ENCODE measurements at regions not wholly inside any gene's neighbourhood (a gene's known extent, or its start where the extent isn't known, plus 50 kb on each side); places are given as distances from the start of the nearest gene placed in this dataset.

DNA sequence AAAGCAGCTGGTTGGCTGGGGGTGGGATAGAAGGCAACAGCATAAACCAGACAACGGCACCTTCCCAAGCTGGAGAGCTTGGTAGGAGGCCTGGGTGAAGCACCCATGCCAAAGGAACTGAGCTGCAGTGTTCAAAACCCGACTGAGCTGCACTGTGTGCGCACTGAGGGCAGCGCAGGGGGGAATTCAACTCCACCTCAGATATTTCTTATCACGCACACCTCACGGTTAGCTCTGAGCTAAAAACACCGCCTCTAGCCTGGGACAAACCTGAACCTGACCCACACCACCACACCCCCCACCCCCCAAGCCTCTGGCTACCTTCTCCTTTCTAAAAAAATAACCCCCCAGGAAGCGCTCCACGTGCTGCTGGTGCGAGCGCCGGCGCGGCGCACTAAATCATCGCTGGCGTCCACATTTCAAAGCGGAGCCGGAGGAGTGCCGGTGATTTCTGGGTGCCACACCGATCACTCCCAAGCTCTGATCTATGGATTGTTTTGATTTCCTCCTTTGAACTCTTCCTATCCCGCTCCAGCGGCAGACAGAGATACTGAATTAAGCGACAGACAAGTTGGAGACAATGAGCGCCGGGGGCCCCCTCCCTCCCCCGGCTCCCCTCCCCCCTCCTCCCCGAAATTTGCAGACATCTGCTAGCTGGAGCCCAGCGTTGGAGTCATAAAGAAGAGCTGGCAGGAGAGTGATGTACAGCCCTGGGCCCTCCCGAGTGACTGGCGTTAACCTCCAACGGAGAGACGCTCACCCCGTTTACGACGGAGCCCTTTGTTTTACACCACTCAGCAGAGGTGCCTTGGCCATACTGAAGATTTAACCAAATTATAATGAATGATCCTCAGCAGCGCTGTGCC lies 85.0 kb downstream of the NOG start:
- Mint-ChIP-seq H3K4me3 (peak overlapping the region; percentile 43), H3K9me3 (no peaks in the 10 kb centered on the region), H3K27ac (no peak overlapping the region), H3K4me1 (peaks cover 18% of the 10 kb centered on the region), H3K27me3 (peaks cover 40% of the 10 kb centered on the region), H3K36me3 (ENCODE audit: low read depth) (no peaks in the 10 kb centered on the region)
- intact Hi-C loops (cut with micrococcal nuclease): loop anchor here (2.0 kb wide), 1 partner anchor 84 kb away; no protein-coding TSS in a partner anchor
- no peak for DNase-seq

DNA sequence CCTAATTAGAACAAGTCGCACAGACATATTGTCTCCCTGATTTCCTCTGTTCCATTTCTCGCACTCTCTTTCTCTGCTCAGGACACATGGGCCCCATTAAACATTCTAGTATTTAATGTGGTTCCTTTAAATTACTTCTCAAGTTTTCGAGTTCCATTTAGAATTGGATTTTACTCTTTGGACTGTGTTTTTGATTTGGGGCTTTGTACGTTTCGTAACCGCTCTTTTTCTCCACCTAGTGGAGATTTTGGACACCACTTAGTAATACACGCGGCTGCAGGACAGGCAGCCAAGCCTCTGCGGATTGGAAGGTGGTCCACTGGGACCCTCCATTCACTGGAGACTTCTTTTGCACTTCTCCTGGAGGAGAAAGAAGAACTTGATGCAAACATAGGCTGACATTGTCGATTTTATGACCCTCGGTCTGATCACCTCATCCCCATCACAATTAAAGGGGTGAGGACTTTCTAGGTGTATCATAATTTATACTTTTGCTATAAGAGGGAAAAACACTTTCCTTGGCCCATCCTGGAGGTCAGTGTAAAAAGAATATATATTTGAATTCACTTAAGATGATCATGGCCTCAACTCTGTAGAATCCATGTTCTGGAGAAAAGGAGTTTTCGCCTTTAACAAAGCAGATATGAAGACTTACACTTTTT lies 85.7 kb downstream of the NOG start:
- Mint-ChIP-seq H3K36me3 (ENCODE audit: low read depth) (no peaks in the 10 kb centered on the region), H3K27me3 (peaks cover 45% of the 10 kb centered on the region), H3K9me3 (no peaks in the 10 kb centered on the region), H3K4me3 (peak overlapping the region; percentile 43), H3K4me1 (peaks cover 18% of the 10 kb centered on the region), H3K27ac (no peak overlapping the region)
- intact Hi-C loops (cut with micrococcal nuclease): loop anchor here (2.0 kb wide), 1 partner anchor 84 kb away; no protein-coding TSS in a partner anchor
- DNase-seq: peak; percentile 70

DNA sequence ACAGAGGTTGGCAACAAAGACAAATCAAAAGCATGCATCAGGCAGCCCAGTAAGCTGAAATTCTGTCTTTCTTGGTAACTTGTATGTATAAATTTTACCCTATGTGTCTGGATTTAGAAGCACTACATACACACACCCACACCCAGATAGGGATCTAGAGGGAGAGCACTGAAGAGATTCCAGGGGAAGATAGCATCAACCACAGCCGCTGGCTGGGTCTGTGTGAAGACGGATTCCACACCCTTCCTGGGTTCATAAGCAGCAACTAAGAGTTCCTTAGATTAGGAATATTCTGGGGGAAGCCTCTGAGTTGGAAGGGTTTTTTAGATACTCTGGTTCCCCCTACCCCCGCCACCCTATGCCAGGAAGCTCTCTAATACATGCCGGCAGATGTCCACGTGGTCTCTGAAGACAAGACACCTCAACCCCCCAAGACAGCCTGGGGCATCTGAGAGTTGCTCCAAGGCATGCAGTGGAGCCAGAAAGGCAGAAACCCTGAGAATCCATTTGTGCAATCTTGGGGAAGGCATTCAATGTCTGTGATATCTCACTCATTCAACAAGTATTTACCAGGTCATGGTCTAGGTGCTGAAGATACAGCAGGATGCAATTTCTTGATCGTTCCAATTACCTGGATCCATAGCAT lies 86.4 kb downstream of the NOG start:
- intact Hi-C loops (cut with micrococcal nuclease): loop anchor here (2.0 kb wide), 2 partner anchors 85 to 101 kb away; no protein-coding TSS in a partner anchor
- no peak for DNase-seq
- H3K36me3 Mint-ChIP-seq (ENCODE audit: low read depth): no peaks in the 10 kb centered on the region
- no peaks in the 10 kb centered on the region for H3K9me3 Mint-ChIP-seq
- peaks cover 18% of the 10 kb centered on the region for H3K4me1 Mint-ChIP-seq
- H3K27me3 Mint-ChIP-seq: peaks cover 44% of the 10 kb centered on the region
- H3K4me3 Mint-ChIP-seq: no peak overlapping the region
- no peak overlapping the region for H3K27ac Mint-ChIP-seq

DNA sequence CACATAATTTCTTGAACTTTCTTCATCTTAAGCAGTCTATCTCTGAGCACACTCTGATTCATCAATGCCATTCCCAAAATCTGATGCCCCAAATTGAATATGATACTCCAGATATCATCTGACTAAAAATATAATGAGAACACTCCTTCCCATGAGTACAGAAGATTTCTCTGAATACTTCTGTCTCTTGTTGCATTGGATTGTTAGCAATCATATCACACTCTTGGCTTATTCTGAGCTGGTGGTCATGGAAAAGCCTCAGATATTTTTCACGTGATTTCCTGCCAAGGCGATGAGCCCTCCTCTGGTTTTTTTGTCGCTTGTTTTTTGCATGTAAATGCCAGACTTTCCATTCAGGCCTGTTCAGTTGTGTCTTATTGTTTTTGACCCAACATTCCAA lies 87.2 kb downstream of the NOG start:
- Mint-ChIP-seq H3K4me3 (no peak overlapping the region), H3K36me3 (ENCODE audit: low read depth) (no peaks in the 10 kb centered on the region), H3K27me3 (peaks cover 42% of the 10 kb centered on the region), H3K27ac (no peak overlapping the region), H3K9me3 (no peaks in the 10 kb centered on the region), H3K4me1 (peaks cover 18% of the 10 kb centered on the region)
- DNase-seq: no peak
- intact Hi-C loops (cut with micrococcal nuclease): loop anchor here (2.0 kb wide), 1 partner anchor 100 kb away; no protein-coding TSS in a partner anchor

DNA sequence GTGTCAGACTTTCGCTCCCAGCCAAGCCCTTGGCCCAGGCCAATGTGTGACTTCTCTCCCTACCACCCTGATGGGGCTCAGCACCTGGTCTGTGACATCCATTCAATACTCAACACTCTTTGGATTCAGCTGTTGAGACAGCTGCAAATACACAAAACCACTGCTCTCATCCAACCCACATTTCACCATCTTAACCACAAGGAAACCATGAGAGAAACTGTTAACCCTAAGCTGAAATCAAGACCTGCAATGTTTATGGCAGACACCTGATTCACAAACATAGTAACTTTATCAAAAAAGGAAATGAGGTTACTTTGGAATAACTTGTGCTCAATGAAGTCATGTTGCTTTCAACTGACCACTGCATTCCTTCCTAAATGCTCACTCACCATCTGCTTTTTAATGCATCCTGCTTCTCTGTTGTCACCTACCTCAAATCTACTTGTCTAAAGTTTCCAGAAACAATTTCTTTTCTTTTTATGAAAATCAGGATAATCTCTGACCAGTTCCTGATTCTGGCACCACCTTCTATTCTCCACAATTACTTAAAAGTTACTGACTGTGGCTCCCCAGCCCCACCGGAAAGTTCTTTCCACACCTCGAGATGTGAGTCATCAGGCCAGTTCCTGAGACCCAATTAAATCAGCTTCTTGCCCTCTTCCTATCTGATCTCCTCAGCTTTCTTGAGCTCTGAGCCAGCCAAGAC lies 88.2 kb downstream of the NOG start:
- H3K4me1 Mint-ChIP-seq: peaks cover 18% of the 10 kb centered on the region
- peaks cover 41% of the 10 kb centered on the region for H3K27me3 Mint-ChIP-seq
- intact Hi-C loops (cut with micrococcal nuclease): loop anchor here (2.0 kb wide), 1 partner anchor 99 kb away; no protein-coding TSS in a partner anchor
- no peaks in the 10 kb centered on the region for H3K9me3 Mint-ChIP-seq
- H3K27ac Mint-ChIP-seq: no peak overlapping the region
- no peaks in the 10 kb centered on the region for H3K36me3 Mint-ChIP-seq (ENCODE audit: low read depth)
- H3K4me3 Mint-ChIP-seq: no peak overlapping the region
- DNase-seq: peak; percentile 77

DNA sequence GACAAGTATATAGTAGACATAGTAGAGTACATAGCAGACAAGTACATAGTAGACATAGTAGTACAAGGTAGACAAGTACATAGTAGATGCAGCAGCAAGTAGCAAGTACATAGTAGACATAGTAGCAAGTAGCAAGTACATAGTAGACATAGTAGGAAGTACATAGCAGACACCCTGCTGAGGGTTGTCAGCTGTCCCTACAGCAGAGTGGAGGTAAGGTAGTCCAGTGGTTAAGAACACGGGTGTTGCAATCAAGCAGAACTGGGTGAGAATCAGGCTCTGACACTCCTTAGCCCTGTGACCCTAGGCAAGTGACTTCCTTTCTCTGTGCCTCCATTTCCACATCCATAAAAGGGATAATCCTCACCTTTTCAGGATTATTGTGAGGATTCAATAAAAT lies 94.7 kb downstream of the NOG start:
- peaks cover 2% of the 10 kb centered on the region for H3K4me1 Mint-ChIP-seq
- H3K36me3 Mint-ChIP-seq (ENCODE audit: low read depth): no peaks in the 10 kb centered on the region
- no peaks in the 10 kb centered on the region for H3K9me3 Mint-ChIP-seq
- no peak overlapping the region for H3K4me3 Mint-ChIP-seq
- no peak for DNase-seq
- intact Hi-C loops (cut with micrococcal nuclease): no loop called here
- no peak overlapping the region for H3K27ac Mint-ChIP-seq
- H3K27me3 Mint-ChIP-seq: peaks cover 48% of the 10 kb centered on the region

DNA sequence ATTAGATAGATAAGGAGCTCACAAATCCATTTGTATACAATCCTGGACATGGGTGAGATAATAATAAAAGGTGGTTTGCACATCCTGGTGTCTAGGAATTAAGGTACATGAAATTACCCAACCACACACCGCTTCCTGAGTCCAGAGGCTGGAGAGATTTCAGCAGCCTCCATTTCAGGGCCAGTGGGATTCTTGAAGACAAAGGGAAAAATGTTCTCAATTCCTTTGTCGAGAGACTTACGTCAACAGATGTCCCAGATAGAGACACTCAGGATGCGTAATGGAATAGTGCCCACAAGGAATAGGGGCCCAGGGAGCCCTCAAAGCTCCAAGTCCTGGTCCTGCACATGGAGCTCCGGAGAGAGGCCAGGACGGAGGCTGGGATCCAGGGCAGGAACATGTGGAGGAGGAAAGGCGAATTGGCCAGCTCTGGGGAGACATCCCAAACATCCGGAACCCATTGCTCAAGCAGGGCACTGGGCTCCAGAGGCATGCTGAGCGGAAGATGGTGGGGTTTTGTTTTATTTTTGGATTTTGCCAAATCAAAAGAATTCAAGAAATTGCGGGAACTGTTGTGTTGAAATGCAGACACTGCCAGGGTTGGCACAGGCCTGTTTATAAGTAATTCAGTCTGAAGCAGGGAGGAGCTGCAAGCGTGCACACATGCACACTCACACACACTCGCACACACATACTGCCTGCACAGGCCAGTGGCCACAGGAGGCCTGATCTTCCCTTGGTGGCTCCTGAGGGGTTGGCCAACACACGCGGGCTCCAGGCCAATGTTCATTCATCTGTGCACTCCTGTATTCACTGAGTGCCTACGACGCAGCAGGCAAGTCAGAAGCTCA lies 97.2 kb downstream of the NOG start:
- no peak overlapping the region for H3K27ac Mint-ChIP-seq
- intact Hi-C loops (cut with micrococcal nuclease): no loop called here
- H3K27me3 Mint-ChIP-seq: peaks cover 43% of the 10 kb centered on the region
- no peaks in the 10 kb centered on the region for H3K4me1 Mint-ChIP-seq
- H3K4me3 Mint-ChIP-seq: no peak overlapping the region
- no peaks in the 10 kb centered on the region for H3K9me3 Mint-ChIP-seq
- DNase-seq: no peak
- no peaks in the 10 kb centered on the region for H3K36me3 Mint-ChIP-seq (ENCODE audit: low read depth)

DNA sequence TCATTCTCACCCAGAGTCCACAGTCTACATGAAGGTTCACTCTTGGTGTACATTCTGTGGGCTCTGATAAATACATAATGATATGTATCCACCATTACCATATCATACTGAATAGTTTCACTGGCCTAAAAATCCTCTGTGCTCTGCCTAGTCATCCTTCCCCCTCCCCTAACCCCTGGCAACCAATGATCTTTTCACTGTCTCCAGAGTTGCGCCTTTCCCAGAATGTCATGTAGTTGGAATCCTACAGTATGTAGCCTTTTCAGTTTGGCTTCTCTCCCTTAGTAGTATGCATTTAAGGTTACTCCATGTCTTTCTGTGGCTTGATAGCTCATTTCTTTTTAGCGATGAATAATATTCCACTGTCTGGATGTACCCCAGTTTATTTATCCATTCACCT lies 101.3 kb downstream of the NOG start:
- intact Hi-C loops (cut with micrococcal nuclease): no loop called here
- Mint-ChIP-seq H3K36me3 (ENCODE audit: low read depth) (no peaks in the 10 kb centered on the region), H3K27ac (no peak overlapping the region), H3K4me1 (no peaks in the 10 kb centered on the region), H3K4me3 (no peak overlapping the region), H3K27me3 (peaks cover 28% of the 10 kb centered on the region), H3K9me3 (no peaks in the 10 kb centered on the region)
- DNase-seq: no peak

DNA sequence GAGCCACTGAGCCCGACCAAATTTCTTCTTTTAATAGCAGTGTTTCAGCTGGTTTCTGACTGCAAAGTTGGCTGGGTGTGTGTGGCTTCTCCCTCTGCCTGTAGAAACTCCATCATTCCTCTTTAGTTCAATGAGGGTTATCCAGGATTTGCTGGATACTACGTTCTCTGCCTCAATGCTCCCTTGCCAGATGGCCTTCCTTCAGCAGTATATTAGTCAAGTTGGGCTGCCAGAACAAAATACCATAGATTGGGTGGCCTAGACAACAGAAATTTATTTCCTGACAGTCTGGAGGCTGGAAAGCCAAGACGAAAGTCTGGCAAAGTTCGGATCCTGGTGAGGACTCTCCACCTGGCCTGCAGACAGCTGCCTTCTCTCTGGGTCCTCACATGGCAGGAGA lies 103.7 kb downstream of the NOG start:
- H3K27ac Mint-ChIP-seq: no peak overlapping the region
- DNase-seq: no peak
- intact Hi-C loops (cut with micrococcal nuclease): no loop called here
- H3K36me3 Mint-ChIP-seq (ENCODE audit: low read depth): no peaks in the 10 kb centered on the region
- no peak overlapping the region for H3K4me3 Mint-ChIP-seq
- no peaks in the 10 kb centered on the region for H3K4me1 Mint-ChIP-seq
- peaks cover 31% of the 10 kb centered on the region for H3K27me3 Mint-ChIP-seq
- no peaks in the 10 kb centered on the region for H3K9me3 Mint-ChIP-seq

DNA sequence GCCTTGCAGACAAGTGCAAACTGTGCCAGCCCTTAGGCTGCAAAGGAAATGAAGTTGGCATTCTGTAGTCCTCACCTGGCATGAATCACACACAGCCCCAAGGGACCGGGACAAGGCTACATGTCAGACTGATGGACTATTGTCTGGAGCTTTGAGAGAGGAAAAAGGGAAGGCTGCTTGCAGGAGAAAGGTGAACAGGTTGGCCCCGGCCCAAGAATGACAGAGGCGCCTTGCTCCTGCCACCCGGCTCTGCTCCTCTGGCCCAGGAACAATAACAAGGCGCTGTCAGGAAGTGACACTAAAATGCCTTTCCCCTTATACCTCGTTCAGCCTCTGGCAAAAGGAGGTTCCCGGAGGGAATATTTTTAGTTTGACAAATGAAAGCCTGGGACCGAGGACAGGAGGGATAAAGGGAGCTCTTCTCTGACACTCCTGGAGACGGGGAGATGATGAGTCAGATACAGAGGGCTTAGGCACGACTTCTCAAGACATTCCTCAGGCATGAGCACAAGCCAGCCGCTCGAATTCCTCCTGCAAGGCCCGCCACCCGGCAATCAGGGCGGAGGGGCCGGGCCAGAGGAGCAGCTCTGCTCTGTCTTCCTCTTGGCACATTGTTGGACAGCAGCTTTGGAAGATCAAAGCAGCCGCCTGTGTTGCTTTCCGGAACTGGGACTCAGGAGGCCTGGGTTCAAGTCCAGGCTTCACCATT lies 105.8 kb downstream of the NOG start:
- H3K36me3 Mint-ChIP-seq (ENCODE audit: low read depth): no peaks in the 10 kb centered on the region

DNA sequence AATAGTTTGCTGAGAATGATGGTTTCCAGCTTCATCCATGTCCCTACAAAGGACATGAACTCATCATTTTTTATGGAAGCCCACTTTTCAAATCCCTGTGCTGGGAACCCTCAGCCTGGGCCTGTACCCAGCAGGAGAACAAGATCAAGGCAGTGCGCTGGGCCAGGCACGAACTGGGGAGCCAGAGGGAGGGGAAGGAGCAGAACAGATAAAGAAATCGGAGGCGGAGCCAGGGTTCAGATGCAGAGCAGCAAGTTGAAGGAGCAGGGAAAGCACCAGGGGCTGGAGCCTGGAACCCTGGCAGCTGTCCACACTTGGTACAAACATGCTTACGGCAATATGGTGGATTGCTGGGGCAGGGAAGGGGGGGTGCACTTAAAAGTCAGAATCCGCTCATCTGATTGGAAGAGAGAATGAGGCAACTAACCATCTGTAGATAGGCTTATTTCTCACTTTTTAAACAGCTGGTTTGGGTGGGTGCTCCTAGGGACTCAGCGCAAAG lies 107.5 kb downstream of the NOG start:
- DNase-seq: no peak
- Mint-ChIP-seq H3K27ac (no peak overlapping the region), H3K4me3 (no peak overlapping the region), H3K36me3 (ENCODE audit: low read depth) (no peaks in the 10 kb centered on the region), H3K27me3 (peaks cover 16% of the 10 kb centered on the region), H3K4me1 (no peaks in the 10 kb centered on the region), H3K9me3 (no peaks in the 10 kb centered on the region)
- intact Hi-C loops (cut with micrococcal nuclease): no loop called here

More for the DNA sequence above, 105.8 kb downstream of the NOG start:
- Mint-ChIP-seq H3K27ac (no peak overlapping the region), H3K9me3 (no peaks in the 10 kb centered on the region), H3K27me3 (peaks cover 25% of the 10 kb centered on the region), H3K4me1 (no peaks in the 10 kb centered on the region), H3K4me3 (no peak overlapping the region)
- DNase-seq: no peak
- intact Hi-C loops (cut with micrococcal nuclease): no loop called here
